Stomach (tissue), 8 donors: ENCODE measurements at regions not wholly inside any gene's neighbourhood (a gene's known extent, or its start where the extent isn't known, plus 50 kb on each side); places are given as distances from the start of the nearest gene placed in this dataset.
A peak's percentile ranks its signal among the peaks of the same experiment; 100 is the strongest.

ENCODE experiments used
- DNase-seq, 2 donors: peaks; one replicate each; pipeline versions ENCODE4 v3.0.0 to v3.0.0-alpha.2; 2013 to 2019
- H3K27ac ChIP-seq, 5 donors: fragments of 200-600 bp in 4 of 5; sonication (generic) in 4 of 5; one replicate each; pipeline ENCODE4 v1.5.1; 2013 to 2019; ENCODE audit warnings: mild to moderate bottlenecking in 1 of 5, moderate library complexity in 1 of 5
- H3K27me3 ChIP-seq, 3 donors: fragments of 200-600 bp; sonication (generic); one replicate each; pipeline ENCODE4 v1.5.1; 2017 to 2019; ENCODE audit warnings: mixed run types in 1 of 3
- H3K36me3 ChIP-seq, 4 donors: fragments of 200-600 bp; sonication (generic); 1 replicate in 3 of 4; 2 replicates in 1 of 4; pipeline ENCODE4 v1.5.1; 2016 to 2019
- H3K4me1 ChIP-seq, 4 donors: fragments of 200-600 bp; sonication (generic); one replicate each; pipeline ENCODE4 v1.5.1; 2016 to 2019
- H3K4me3 ChIP-seq, 4 donors: fragments of 200-600 bp; sonication (generic) in 3 of 4; one replicate each; pipeline ENCODE4 v1.5.1; 2016 to 2019; ENCODE audit warnings: mild to moderate bottlenecking in 1 of 4
- H3K9me3 ChIP-seq, 4 donors: fragments of 200-600 bp; sonication (generic); one replicate each; pipeline ENCODE4 v1.5.1; 2016 to 2019
- EP300 ChIP-seq: sonication (generic); formaldehyde crosslinking; IDR thresholded peaks from one replicate; pipeline ENCODE4 v1.6.1; 2017; ENCODE audit warnings: antibody characterized with exemption
- POLR2A ChIP-seq, 4 donors: fragments of 450-650 bp; IDR thresholded peaks; one replicate each; pipeline ENCODE4 v1.6.1; 2016; ENCODE audit warnings: antibody characterized with exemption in 4 of 4, control low read depth in 2 of 4, mild to moderate bottlenecking in 1 of 4, moderate library complexity in 1 of 4
- POLR2AphosphoS5 ChIP-seq, 3 donors: sonication (generic); formaldehyde crosslinking; IDR thresholded peaks; one replicate each; pipeline ENCODE4 v1.6.1; 2016; ENCODE audit warnings: antibody characterized with exemption in 3 of 3
- WGBS, 5 donors: extraction: QIAGEN DNeasy Blood & Tissue Kit in 3 of 5; methylation state at CpG; one replicate each; pipeline versions ENCODE4 v1.1.5 to v1.1.7; 2013 to 2018; 5-methylcytosine and 5-hydroxymethylcytosine counted together
- intact Hi-C: fragments of 100-400 bp; cut with DNase I; formaldehyde crosslinking; loops from one replicate; pipeline ENCODE4 v1.15.1; 2023; ENCODE audit warnings: low total_unique reads
- TF ChIP-seq, protein P1 (sequence below), 7 experiments: fragments of 450-650 bp in 4 of 7; fragments of 200-600 bp in 3 of 7; sonication (generic) in 3 of 7; IDR thresholded peaks; one replicate each; pipeline ENCODE4 v1.5.1; 2016 to 2019; ENCODE audit warnings: antibody characterized with exemption in 7 of 7, control low read depth in 2 of 7, mild to moderate bottlenecking in 1 of 7
- donor health status: healthy with polysubstance abuse.
- donor health status: Bipolar disorder and iron deficiency.
- donor health status: healthy.

DNA sequence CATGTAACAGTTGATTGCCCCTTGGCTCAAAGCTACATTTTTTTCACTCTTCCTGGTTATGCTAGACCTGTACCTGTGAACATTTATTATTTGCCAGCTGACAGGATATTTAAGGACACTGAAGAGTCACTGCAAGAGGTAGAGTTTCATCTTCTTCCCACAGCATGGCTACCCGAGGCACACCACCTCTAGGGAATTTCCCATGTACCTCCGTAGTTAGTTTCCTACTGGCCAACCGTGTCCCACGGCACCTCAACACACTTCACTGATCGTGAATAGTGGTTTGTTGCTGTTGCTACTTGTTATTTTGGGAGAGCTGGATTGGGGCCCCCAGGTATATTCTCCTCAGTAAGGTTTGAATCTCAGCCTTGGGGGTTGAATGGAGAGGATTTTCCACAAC, 648.6 kb downstream of the SEMA5A start:
- intact Hi-C loops, result no loop called here
- 87 to 92% (median 89%) methylated on average over 5 of the region's 5 CpGs for WGBS, 5 donors

DNA sequence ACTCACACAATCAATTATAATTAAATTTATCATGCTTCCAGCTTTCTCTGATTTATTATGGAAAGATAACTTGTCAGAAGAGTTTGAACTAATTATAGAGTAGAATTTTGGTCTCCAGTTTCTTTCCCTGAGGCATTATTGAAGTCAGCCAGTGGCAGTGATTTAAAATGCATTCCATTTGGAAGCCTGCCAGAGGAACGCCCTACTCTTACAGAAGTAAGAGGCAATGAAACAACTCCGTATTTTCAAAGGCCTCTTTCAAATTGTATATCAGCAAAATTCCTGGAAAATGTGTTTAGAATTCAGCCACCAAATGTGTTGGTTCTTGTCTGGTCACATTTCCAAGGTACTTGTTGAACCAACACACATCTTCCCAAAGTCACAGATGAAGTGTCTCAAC, 640.9 kb downstream of the SEMA5A start:
- Histone ChIP-seq H3K36me3 (no peaks in the 10 kb centered on the region), H3K27me3 (no peaks in the 10 kb centered on the region), H3K27ac (no peak overlapping the region), H3K4me1 (no peaks in the 10 kb centered on the region), H3K9me3 (no peaks in the 10 kb centered on the region), H3K4me3 (no peak overlapping the region)
- peak in 1 of 2 donors; percentile 59 for DNase-seq
- WGBS, 5 donors, result 27 to 37% (median 28%) methylated on average over 2 of the region's 2 CpGs
- intact Hi-C loops, result no loop called here
- no peak for TF ChIP-seq EP300
- no peak for TF ChIP-seq POLR2AphosphoS5 (IDR thresholded peaks at IDR 0.05)
- TF ChIP-seq POLR2A (IDR thresholded peaks at IDR 0.05), result no peak
- TF ChIP-seq, protein P1, sequence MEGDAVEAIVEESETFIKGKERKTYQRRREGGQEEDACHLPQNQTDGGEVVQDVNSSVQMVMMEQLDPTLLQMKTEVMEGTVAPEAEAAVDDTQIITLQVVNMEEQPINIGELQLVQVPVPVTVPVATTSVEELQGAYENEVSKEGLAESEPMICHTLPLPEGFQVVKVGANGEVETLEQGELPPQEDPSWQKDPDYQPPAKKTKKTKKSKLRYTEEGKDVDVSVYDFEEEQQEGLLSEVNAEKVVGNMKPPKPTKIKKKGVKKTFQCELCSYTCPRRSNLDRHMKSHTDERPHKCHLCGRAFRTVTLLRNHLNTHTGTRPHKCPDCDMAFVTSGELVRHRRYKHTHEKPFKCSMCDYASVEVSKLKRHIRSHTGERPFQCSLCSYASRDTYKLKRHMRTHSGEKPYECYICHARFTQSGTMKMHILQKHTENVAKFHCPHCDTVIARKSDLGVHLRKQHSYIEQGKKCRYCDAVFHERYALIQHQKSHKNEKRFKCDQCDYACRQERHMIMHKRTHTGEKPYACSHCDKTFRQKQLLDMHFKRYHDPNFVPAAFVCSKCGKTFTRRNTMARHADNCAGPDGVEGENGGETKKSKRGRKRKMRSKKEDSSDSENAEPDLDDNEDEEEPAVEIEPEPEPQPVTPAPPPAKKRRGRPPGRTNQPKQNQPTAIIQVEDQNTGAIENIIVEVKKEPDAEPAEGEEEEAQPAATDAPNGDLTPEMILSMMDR (IDR thresholded peaks at IDR 0.05), result no peak

More for the DNA sequence above, 648.6 kb downstream of the SEMA5A start:
- Histone ChIP-seq H3K27ac (no peak overlapping the region), H3K36me3 (no peaks in the 10 kb centered on the region), H3K9me3 (no peaks in the 10 kb centered on the region), H3K27me3 (no peaks in the 10 kb centered on the region), H3K4me3 (no peak overlapping the region), H3K4me1 (no peaks in the 10 kb centered on the region)
- DNase-seq, result no peak
- TF ChIP-seq EP300 (no peak), POLR2AphosphoS5 (IDR thresholded peaks at IDR 0.05) (no peak), POLR2A (IDR thresholded peaks at IDR 0.05) (no peak)
- TF ChIP-seq, protein P1 (IDR thresholded peaks at IDR 0.05), result no peak

DNA sequence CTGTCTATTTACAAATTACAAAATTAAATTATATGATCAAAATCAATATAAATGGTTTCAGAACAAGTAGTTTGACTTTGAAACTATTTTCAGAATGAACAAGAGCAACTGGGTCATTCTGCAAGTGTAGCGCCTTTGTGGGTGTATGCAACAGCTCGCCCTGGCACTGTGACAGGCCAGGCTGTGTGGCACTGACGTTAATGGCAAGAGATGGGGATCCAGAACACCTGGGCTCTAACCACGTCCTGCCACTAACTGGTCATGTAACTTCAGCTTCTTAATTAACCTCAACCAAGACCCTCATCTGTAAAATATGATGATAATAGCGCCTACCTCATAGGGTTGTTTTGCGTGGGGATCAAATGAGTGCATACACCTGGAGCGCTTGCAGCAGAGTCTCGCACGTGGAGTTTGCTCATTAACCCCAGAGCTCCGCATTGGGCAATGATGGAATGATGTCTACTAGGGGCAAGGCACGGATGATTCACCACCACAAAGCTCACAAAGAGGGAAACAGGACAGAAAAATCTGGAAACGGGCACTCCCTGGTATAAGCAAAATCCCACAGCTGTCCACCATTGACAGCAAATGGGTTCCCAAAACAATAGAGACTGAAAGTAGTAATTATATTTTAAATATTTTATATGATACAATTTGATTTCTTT, 639.4 kb downstream of the SEMA5A start:
- Histone ChIP-seq H3K9me3 (no peaks in the 10 kb centered on the region), H3K27me3 (no peaks in the 10 kb centered on the region), H3K27ac (no peak overlapping the region), H3K36me3 (no peaks in the 10 kb centered on the region), H3K4me1 (no peaks in the 10 kb centered on the region), H3K4me3 (no peak overlapping the region)
- TF ChIP-seq EP300, result no peak
- no peak for TF ChIP-seq POLR2A (IDR thresholded peaks at IDR 0.05)
- DNase-seq, result no peak
- intact Hi-C loops, result no loop called here
- WGBS, 5 donors, result 82 to 90% (median 83%) methylated on average over 10 to 12 of the region's 12 CpGs

DNA sequence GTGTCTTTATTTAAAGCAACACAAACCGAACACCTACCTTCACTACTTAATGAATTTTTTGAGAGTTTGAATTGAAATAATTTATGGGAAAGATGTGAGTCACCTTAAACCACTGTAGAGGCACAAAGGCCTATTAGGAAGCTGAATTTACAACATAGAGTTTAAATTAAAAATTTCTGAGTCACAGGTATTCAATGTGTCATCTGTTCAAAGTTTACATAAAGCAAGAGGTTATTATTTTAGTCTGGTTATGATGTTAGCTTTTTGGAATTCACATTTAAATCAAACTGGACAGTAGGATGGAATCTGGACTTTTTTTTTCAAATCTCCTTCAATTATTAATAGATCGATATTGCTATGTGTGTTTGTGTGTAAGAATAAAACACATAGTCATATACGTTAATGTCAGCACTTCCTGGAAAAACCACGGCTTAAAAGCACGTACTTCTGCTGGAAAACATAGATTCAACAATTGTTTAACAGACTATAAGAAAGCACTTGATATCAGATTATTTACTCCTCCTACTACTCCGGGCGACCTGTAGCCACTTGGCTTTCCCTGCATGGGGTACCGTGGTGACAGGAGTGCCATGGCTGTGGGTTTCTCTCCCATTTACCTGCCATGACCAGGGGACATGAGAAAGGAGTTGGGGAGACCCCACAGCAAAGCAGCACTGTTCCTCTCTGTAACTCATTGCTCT, 638.6 kb downstream of the SEMA5A start:
- Histone ChIP-seq H3K4me1 (no peaks in the 10 kb centered on the region), H3K27me3 (no peaks in the 10 kb centered on the region), H3K9me3 (no peaks in the 10 kb centered on the region), H3K4me3 (no peak overlapping the region), H3K27ac (no peak overlapping the region), H3K36me3 (no peaks in the 10 kb centered on the region)
- intact Hi-C loops, result no loop called here
- WGBS, 5 donors, result 79 to 88% (median 81%) methylated on average over 8 of the region's 8 CpGs
- no peak for DNase-seq
- TF ChIP-seq EP300, result no peak
- TF ChIP-seq, protein P1 (IDR thresholded peaks at IDR 0.05), result no peak

DNA sequence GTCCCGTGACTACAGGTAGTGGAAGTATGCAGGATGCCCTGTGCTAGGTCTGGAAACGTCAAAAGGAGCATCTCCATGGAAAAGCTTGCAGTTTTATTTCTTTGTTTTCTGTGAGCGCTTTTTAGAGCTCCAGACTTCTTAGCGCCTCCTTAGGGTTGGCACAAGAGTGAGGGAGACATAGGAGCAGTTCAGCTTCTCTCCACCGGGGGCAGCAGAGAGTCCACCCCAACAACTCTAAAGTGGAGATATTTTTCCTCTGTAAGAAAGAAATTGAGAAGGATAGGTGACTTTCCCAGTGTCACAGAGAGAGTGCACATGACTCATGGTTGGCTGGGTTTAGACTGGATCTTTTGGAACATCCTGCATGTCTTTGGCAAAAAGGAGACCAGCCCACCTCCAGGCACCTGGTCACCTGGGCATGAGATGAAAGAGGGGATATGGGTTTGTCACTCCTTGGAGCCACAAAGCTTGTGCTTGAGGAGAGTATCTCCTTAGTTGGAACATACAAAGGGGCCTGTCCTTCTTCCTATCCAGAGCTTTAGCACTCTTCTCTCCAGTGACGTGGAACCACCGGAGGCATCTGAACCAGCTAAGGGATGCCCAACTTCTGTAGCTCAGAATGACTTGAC, 637.7 kb downstream of the SEMA5A start:
- peak in 1 of 2 donors; percentile 30 for DNase-seq
- Histone ChIP-seq H3K9me3 (no peaks in the 10 kb centered on the region), H3K27me3 (no peaks in the 10 kb centered on the region), H3K36me3 (no peaks in the 10 kb centered on the region), H3K4me1 (no peaks in the 10 kb centered on the region), H3K27ac (no peak overlapping the region), H3K4me3 (no peak overlapping the region)
- TF ChIP-seq, protein P1 (IDR thresholded peaks at IDR 0.05), result peak in 2 of 7 experiments; percentile 36 to 48
- TF ChIP-seq POLR2AphosphoS5 (IDR thresholded peaks at IDR 0.05), result no peak
- 50 to 65% (median 56%) methylated on average over 7 of the region's 7 CpGs for WGBS, 5 donors
- intact Hi-C loops, result no loop called here
